ENCODE measurements at regions not wholly inside any gene's neighbourhood (a gene's known extent, or its start where the extent isn't known, plus 50 kb on each side); places are given as distances from the start of the nearest gene placed in this dataset.
"Not testable (repeated sequence)": the region's sequence is repeated elsewhere in the genome, so short reads cannot be mapped to it uniquely, and the experiment has no call there.

- no peaks in the 10 kb centered on the region for H3K4me1 ChIP-seq (ENCODE audit: control insufficient read depth in 1 of 2, insufficient read depth in 1 of 2, low read depth in 1 of 2, low read length in 1 of 2)
- TF ChIP-seq, protein P1, sequence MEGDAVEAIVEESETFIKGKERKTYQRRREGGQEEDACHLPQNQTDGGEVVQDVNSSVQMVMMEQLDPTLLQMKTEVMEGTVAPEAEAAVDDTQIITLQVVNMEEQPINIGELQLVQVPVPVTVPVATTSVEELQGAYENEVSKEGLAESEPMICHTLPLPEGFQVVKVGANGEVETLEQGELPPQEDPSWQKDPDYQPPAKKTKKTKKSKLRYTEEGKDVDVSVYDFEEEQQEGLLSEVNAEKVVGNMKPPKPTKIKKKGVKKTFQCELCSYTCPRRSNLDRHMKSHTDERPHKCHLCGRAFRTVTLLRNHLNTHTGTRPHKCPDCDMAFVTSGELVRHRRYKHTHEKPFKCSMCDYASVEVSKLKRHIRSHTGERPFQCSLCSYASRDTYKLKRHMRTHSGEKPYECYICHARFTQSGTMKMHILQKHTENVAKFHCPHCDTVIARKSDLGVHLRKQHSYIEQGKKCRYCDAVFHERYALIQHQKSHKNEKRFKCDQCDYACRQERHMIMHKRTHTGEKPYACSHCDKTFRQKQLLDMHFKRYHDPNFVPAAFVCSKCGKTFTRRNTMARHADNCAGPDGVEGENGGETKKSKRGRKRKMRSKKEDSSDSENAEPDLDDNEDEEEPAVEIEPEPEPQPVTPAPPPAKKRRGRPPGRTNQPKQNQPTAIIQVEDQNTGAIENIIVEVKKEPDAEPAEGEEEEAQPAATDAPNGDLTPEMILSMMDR (IDR thresholded peaks at IDR 0.05): no peak
- peaks cover 6% of the 10 kb centered on the region for H3K27me3 ChIP-seq
- H3K4me3 ChIP-seq (ENCODE audit: low read depth in 1 of 2, low read length in 1 of 2): no peak overlapping the region
- no peaks in the 10 kb centered on the region for H3K9me3 ChIP-seq
- H3K27ac ChIP-seq: no peak overlapping the region
- no peaks in the 10 kb centered on the region for H3K36me3 ChIP-seq
Measured at GRCh38 chr17:51428668-51429495, 168.5 kb downstream of the UTP18 start.

- H3K4me3 ChIP-seq (ENCODE audit: low read depth in 1 of 2, low read length in 1 of 2); H3K4me1 ChIP-seq (ENCODE audit: control insufficient read depth in 1 of 2, insufficient read depth in 1 of 2, low read depth in 1 of 2, low read length in 1 of 2); H3K27me3 ChIP-seq; H3K9me3 ChIP-seq; H3K27ac ChIP-seq; H3K36me3 ChIP-seq: not testable (repeated sequence)
Measured at GRCh38 chr17:51429938-51430337, 169.6 kb downstream of the UTP18 start.

DNA sequence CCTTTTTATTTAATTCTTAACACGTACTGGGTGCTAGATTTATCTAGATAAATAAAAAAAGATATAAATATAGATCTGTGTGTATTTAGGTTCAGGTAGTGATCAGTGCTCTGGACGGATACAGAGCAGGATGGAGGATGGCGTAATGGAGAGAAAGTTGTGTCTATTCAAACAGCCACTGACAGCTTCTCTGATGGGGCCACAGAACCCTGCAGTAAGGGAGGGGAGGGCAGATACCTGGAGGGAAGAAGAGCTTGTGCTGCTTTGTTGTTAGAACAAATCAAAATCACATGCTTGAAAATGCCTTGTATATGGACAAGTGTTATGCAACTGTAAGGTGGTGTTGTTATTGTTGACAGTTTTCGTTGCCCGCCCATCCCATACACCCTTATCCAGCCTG lies 170.2 kb downstream of the UTP18 start:
- no peaks in the 10 kb centered on the region for H3K36me3 ChIP-seq
- H3K27ac ChIP-seq: no peak overlapping the region
- H3K9me3 ChIP-seq: no peaks in the 10 kb centered on the region
- no peak overlapping the region for H3K4me3 ChIP-seq (ENCODE audit: low read depth in 1 of 2, low read length in 1 of 2)
- no peaks in the 10 kb centered on the region for H3K4me1 ChIP-seq (ENCODE audit: control insufficient read depth in 1 of 2, insufficient read depth in 1 of 2, low read depth in 1 of 2, low read length in 1 of 2)
- TF ChIP-seq, protein P1 (IDR thresholded peaks at IDR 0.05): no peak
- peaks cover 6% of the 10 kb centered on the region for H3K27me3 ChIP-seq

DNA sequence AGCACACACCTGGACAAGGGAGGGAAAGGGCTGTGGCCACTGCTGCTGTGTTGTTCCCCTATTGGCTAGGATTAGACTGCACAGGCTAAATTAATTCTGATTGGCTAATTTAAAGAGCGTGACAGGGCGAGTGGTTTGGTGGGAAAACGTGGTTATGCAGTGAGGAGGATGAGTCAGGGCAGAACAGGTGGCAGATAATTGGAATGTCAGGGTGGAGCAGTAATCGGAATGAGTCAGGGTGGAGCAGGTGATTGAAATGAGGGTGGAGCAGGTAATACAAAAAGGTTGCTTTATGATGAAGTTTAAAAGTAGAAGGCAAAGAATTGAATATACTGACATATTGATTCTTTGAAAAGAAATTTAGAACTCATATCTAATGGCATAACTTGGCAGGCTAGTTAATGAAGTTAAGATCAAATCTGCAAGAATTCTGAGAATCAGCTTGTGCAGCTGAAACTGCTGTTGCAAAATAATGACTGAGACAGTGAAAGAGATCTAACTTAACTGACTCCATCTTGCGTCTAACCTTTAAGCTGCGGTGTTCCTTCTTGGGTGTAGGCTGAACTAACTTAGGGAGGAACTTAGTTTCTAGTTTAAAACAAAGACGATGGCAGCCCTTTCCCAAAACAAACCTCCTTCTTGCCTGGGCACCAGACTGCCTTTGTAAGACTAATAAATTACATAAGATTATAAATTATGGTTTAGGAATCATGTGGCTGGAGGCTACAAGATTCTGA lies 174.3 kb downstream of the UTP18 start:
- no peaks in the 10 kb centered on the region for H3K9me3 ChIP-seq
- H3K36me3 ChIP-seq: no peaks in the 10 kb centered on the region
- no peak overlapping the region for H3K27ac ChIP-seq
- no peaks in the 10 kb centered on the region for H3K27me3 ChIP-seq
- TF ChIP-seq, protein P1 (IDR thresholded peaks at IDR 0.05): no peak
- no peak overlapping the region for H3K4me3 ChIP-seq (ENCODE audit: low read depth in 1 of 2, low read length in 1 of 2)
- H3K4me1 ChIP-seq (ENCODE audit: control insufficient read depth in 1 of 2, insufficient read depth in 1 of 2, low read depth in 1 of 2, low read length in 1 of 2): no peaks in the 10 kb centered on the region

GRCh38 chr17:51435171-51435552 lies 174.8 kb downstream of the UTP18 start:
- Histone ChIP-seq H3K4me1 (ENCODE audit: control insufficient read depth in 1 of 2, insufficient read depth in 1 of 2, low read depth in 1 of 2, low read length in 1 of 2) (no peaks in the 10 kb centered on the region), H3K9me3 (no peaks in the 10 kb centered on the region), H3K4me3 (ENCODE audit: low read depth in 1 of 2, low read length in 1 of 2) (no peak overlapping the region), H3K27me3 (no peaks in the 10 kb centered on the region), H3K27ac (no peak overlapping the region), H3K36me3 (no peaks in the 10 kb centered on the region)
- TF ChIP-seq, protein P1 (IDR thresholded peaks at IDR 0.05): no peak

DNA sequence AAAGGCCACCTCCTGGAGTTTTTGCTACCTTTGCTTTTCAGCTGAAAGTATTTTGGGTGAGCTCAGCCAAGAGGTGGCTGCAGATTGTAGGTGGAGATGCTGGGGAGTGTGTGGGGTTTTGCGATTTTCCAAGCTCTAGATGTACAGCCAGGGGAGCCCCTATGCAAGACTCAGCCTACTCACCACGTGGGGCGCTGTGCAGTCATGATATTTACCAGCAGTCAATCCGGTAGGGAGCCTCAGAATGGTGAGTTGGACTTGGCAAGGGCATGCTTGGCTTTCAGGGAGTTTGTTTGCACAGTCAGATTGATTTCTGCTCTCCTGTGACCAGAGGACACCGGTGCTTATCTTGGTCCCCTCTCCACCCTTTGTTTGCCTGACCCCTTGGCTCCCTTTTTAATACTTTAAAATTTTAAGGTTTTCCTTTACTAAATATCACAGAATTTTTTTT lies 175.3 kb downstream of the UTP18 start:
- Histone ChIP-seq H3K36me3 (no peaks in the 10 kb centered on the region), H3K27ac (no peak overlapping the region), H3K4me3 (ENCODE audit: low read depth in 1 of 2, low read length in 1 of 2) (no peak overlapping the region), H3K27me3 (no peaks in the 10 kb centered on the region), H3K9me3 (no peaks in the 10 kb centered on the region), H3K4me1 (ENCODE audit: control insufficient read depth in 1 of 2, insufficient read depth in 1 of 2, low read depth in 1 of 2, low read length in 1 of 2) (no peaks in the 10 kb centered on the region)
- TF ChIP-seq, protein P1 (IDR thresholded peaks at IDR 0.05): no peak
